B cell (primary cell): ENCODE measurements at regions not wholly inside any gene's neighbourhood (a gene's known extent, or its start where the extent isn't known, plus 50 kb on each side); places are given as distances from the start of the nearest gene placed in this dataset.

Source experiments
- EZH2 ChIP-seq: IDR thresholded peaks from 2 replicates; pipeline ENCODE4 v1.6.1; 2012; ENCODE audit warnings: borderline replicate concordance, low read depth, mild to moderate bottlenecking, moderate library complexity, low read length; ENCODE audit not compliant: insufficient read depth, poor library complexity, severe bottlenecking
- TF ChIP-seq, protein P1 (sequence below): fragments of 200-600 bp; IDR thresholded peaks from one replicate; pipeline ENCODE4 v1.8.0; 2022; ENCODE audit warnings: antibody characterized with exemption, mild to moderate bottlenecking

DNA sequence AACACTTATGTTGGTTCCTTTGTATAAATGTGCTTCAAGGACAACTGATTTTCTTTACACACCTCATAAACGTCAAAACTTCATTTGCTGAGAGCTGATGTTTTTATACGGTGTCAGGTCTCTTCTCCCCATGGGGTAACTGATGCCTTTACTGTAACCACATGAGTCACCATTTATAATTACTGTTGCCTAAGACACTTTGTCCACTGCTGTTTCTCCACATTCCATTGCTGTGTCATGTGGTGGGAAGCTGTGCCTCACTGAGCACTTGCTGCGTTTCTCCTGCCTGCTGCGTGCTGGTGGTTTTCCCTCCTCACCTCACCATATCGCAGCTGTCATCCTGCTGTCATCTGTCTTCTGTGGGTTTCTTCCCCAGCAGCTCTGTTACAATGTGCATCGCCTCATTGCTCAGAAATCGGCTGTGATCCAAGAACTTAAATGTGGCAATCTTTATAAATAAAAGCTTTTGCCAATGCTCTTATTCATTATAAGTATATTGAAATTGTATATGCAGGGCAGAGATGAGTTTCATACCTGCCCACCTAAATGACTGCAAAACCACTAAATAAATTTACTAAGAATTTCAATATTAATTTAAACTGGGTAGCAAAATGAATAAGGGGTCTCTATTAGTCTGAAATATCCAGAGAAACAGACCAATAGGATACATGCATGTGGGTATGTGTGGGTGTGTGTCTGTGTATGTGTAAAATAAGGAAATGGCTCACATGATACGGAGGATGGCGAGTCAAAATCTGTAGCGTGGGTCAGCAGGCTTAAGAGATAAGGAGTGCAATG, 547.0 kb upstream of the SLITRK5 start:
- no peak for TF ChIP-seq EZH2
- TF ChIP-seq, protein P1, sequence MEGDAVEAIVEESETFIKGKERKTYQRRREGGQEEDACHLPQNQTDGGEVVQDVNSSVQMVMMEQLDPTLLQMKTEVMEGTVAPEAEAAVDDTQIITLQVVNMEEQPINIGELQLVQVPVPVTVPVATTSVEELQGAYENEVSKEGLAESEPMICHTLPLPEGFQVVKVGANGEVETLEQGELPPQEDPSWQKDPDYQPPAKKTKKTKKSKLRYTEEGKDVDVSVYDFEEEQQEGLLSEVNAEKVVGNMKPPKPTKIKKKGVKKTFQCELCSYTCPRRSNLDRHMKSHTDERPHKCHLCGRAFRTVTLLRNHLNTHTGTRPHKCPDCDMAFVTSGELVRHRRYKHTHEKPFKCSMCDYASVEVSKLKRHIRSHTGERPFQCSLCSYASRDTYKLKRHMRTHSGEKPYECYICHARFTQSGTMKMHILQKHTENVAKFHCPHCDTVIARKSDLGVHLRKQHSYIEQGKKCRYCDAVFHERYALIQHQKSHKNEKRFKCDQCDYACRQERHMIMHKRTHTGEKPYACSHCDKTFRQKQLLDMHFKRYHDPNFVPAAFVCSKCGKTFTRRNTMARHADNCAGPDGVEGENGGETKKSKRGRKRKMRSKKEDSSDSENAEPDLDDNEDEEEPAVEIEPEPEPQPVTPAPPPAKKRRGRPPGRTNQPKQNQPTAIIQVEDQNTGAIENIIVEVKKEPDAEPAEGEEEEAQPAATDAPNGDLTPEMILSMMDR = no peak
